A673 (cell line): ENCODE measurements at regions not wholly inside any gene's neighbourhood (a gene's known extent, or its start where the extent isn't known, plus 50 kb on each side); places are given as distances from the start of the nearest gene placed in this dataset.

ENCODE experiments used
- EZH2 ChIP-seq: fragments of 200-600 bp; sonication (generic); IDR thresholded peaks from 2 replicates; pipeline ENCODE4 v1.6.1; 2017; ENCODE audit warnings: borderline replicate concordance, low read depth, mild to moderate bottlenecking, mixed read lengths, antibody characterized with exemption, low read length; ENCODE audit not compliant: poor library complexity, severe bottlenecking
- TF ChIP-seq, protein P1 (sequence below): fragments of 300-800, 200-600 bp; sonication (generic); conservative IDR thresholded peaks from 2 replicates; pipeline ENCODE4 v1.5.1; 2017; ENCODE audit warnings: low read depth, mild to moderate bottlenecking, antibody characterized with exemption, low read length, moderate library complexity, mixed read lengths

DNA sequence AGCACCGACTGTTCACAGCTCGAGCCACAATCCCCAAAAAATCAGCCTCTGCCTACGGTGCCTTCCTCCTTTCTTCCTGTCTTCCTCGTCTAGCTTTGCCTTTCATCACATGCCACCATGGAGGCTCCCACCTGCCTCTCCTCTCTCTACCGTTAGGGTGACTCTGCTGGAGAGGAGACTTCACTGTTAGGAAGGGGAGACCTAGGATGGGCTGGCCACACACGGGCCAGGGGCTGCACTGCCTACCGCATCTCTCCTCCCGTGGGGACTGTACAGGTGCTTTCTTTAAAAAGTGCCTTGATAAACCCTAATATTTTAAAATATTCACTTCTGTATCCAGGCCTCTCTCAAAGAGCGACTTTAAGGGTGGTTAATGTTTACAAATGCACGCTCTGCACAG, 1104.7 kb downstream of the BCL11B start:
- TF ChIP-seq, protein P1, sequence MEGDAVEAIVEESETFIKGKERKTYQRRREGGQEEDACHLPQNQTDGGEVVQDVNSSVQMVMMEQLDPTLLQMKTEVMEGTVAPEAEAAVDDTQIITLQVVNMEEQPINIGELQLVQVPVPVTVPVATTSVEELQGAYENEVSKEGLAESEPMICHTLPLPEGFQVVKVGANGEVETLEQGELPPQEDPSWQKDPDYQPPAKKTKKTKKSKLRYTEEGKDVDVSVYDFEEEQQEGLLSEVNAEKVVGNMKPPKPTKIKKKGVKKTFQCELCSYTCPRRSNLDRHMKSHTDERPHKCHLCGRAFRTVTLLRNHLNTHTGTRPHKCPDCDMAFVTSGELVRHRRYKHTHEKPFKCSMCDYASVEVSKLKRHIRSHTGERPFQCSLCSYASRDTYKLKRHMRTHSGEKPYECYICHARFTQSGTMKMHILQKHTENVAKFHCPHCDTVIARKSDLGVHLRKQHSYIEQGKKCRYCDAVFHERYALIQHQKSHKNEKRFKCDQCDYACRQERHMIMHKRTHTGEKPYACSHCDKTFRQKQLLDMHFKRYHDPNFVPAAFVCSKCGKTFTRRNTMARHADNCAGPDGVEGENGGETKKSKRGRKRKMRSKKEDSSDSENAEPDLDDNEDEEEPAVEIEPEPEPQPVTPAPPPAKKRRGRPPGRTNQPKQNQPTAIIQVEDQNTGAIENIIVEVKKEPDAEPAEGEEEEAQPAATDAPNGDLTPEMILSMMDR, result no peak
- no peak for TF ChIP-seq EZH2
